CD14-positive monocyte (primary cell): ENCODE measurements at regions not wholly inside any gene's neighbourhood (a gene's known extent, or its start where the extent isn't known, plus 50 kb on each side); places are given as distances from the start of the nearest gene placed in this dataset.

Source experiments
- DNase-seq, 3 donors: peaks; one replicate each; pipeline ENCODE4 v3.0.0-alpha.2; 2011 to 2022
- H2AFZ ChIP-seq: 2 replicates; pipeline ENCODE4 v1.6.0; 2012; ENCODE audit warnings: mild to moderate bottlenecking, low read depth, low read length, inconsistent platforms; ENCODE audit not compliant: insufficient read depth, poor library complexity, severe bottlenecking
- H3K27ac ChIP-seq, 2 donors: 1 replicate in 1 of 2; 2 replicates in 1 of 2; pipeline ENCODE4 v1.5.1; 2012 to 2013; ENCODE audit warnings: low read length in 2 of 2, control low read depth in 1 of 2, inconsistent platforms in 1 of 2, low read depth in 1 of 2, mild to moderate bottlenecking in 1 of 2
- H3K27me3 ChIP-seq, 2 donors: one replicate each; pipeline versions ENCODE4 v1.6.0 to v1.6.1; 2011 to 2013; ENCODE audit warnings: low read length in 2 of 2; ENCODE audit not compliant: control insufficient read depth in 2 of 2, insufficient read depth in 2 of 2
- H3K36me3 ChIP-seq, 2 donors: replicated peaks in 1 of 2; 1 replicate in 1 of 2; 2 replicates in 1 of 2; pipeline versions ENCODE4 v1.5.1 to v1.6.1; 2012 to 2013; ENCODE audit warnings: low read length in 2 of 2, control low read depth in 1 of 2, inconsistent platforms in 1 of 2, mild to moderate bottlenecking in 1 of 2; ENCODE audit not compliant: insufficient read depth in 2 of 2, control insufficient read depth in 1 of 2
- H3K4me1 ChIP-seq, 2 donors: 1 replicate in 1 of 2; 2 replicates in 1 of 2; pipeline versions ENCODE4 v1.5.1 to v1.6.1; 2012 to 2013; ENCODE audit warnings: low read length in 2 of 2, control low read depth in 1 of 2, inconsistent platforms in 1 of 2, mild to moderate bottlenecking in 1 of 2, moderate library complexity in 1 of 2; ENCODE audit not compliant: insufficient read depth in 2 of 2, control insufficient read depth in 1 of 2
- H3K4me2 ChIP-seq: replicated peaks from 2 replicates; pipeline ENCODE3; 2012; ENCODE audit warnings: low read length, moderate library complexity, mild to moderate bottlenecking; ENCODE audit not compliant: poor library complexity, severe bottlenecking; ENCODE audit errors: extremely low read depth
- H3K4me3 ChIP-seq, 3 experiments: fragments of 200-600 bp in 1 of 3; sonication (generic) in 1 of 3; replicated peaks in 1 of 3; 1 replicate in 2 of 3; 2 replicates in 1 of 3; pipeline ENCODE4 v1.5.1; 2011 to 2013; ENCODE audit warnings: low read length in 3 of 3, mild to moderate bottlenecking in 3 of 3, control low read depth in 2 of 3, low read depth in 2 of 3, inconsistent platforms in 1 of 3, moderate library complexity in 1 of 3
- H3K79me2 ChIP-seq: 2 replicates; pipeline ENCODE4 v1.6.0; 2012; ENCODE audit warnings: mild to moderate bottlenecking, control low read depth, inconsistent platforms, low read length, moderate library complexity; ENCODE audit not compliant: insufficient read depth
- H3K9ac ChIP-seq: 2 replicates; pipeline ENCODE4 v1.6.0; 2017; ENCODE audit warnings: low read length, mild to moderate bottlenecking; ENCODE audit not compliant: insufficient read depth, poor library complexity, severe bottlenecking
- H3K9me3 ChIP-seq, 2 donors: replicated peaks in 1 of 2; 1 replicate in 1 of 2; 2 replicates in 1 of 2; pipeline versions ENCODE4 v1.5.1 to v1.6.1; 2012 to 2013; ENCODE audit warnings: low read length in 2 of 2, control low read depth in 1 of 2; ENCODE audit not compliant: control insufficient read depth in 1 of 2, insufficient read depth in 1 of 2
- H4K20me1 ChIP-seq: 2 replicates; pipeline ENCODE4 v1.6.0; 2012; ENCODE audit warnings: mild to moderate bottlenecking, low read length, control low read depth, moderate library complexity; ENCODE audit not compliant: insufficient read depth
- H3K27ac Mint-ChIP-seq, 7 donors: one replicate each; pipeline ENCODE4 v1.8.0; 2020; ENCODE audit warnings: mild to moderate bottlenecking in 7 of 7, mixed read lengths in 7 of 7, moderate library complexity in 6 of 7, inconsistent platforms in 2 of 7
- H3K27me3 Mint-ChIP-seq, 3 donors: one replicate each; pipeline ENCODE4 v1.8.0; 2021 to 2022; ENCODE audit warnings: low read depth in 3 of 3, mild to moderate bottlenecking in 3 of 3, mixed read lengths in 3 of 3, moderate library complexity in 3 of 3, inconsistent platforms in 1 of 3
- H3K36me3 Mint-ChIP-seq, 2 donors: one replicate each; pipeline ENCODE4 v1.8.0; 2020; ENCODE audit warnings: mixed read lengths in 2 of 2, inconsistent platforms in 1 of 2, mild to moderate bottlenecking in 1 of 2
- H3K4me1 Mint-ChIP-seq: one replicate; pipeline ENCODE4 v1.8.0; 2020; ENCODE audit warnings: mild to moderate bottlenecking, mixed read lengths
- H3K4me3 Mint-ChIP-seq, 2 donors: one replicate each; pipeline ENCODE4 v1.8.0; 2020; ENCODE audit warnings: mild to moderate bottlenecking in 2 of 2, mixed read lengths in 2 of 2, moderate library complexity in 1 of 2
- H3K9me3 Mint-ChIP-seq, 7 donors: one replicate each; pipeline ENCODE4 v1.8.0; 2020 to 2022; ENCODE audit warnings: mixed read lengths in 7 of 7, mild to moderate bottlenecking in 6 of 7, moderate library complexity in 6 of 7, inconsistent platforms in 2 of 7
- CTCF ChIP-seq: fragments of 200-600 bp; IDR thresholded peaks from one replicate; pipeline ENCODE4 v1.8.0; 2022; ENCODE audit warnings: antibody characterized with exemption, mild to moderate bottlenecking
- WGBS: methylation state at CpG from one replicate; pipeline ENCODE4 v1.1.5; 2013; ENCODE audit warnings: missing lambda C conversion rate; ENCODE audit not compliant: insufficient coverage; 5-methylcytosine and 5-hydroxymethylcytosine counted together
- intact Hi-C, 2 donors: fragments of 100-400 bp; cut with micrococcal nuclease; formaldehyde crosslinking; loops; one replicate each; pipeline versions ENCODE4 v1.15.0 to v1.15.1; 2023

- no peak overlapping the region for H3K27ac Mint-ChIP-seq
- intact Hi-C loops, result no loop called here
- H2AFZ ChIP-seq, result no peak overlapping the region
- no peak overlapping the region for H3K4me2 ChIP-seq
- no peak for TF ChIP-seq CTCF
- no peaks in the 10 kb centered on the region for H3K4me1 Mint-ChIP-seq
- no peaks in the 10 kb centered on the region for H4K20me1 ChIP-seq
- H3K36me3 ChIP-seq, result no peaks in the 10 kb centered on the region
- H3K9me3 Mint-ChIP-seq, result peaks cover 0 to 4% (median 0%) of the 10 kb centered on the region in 7 donors
- H3K4me3 ChIP-seq, result no peak overlapping the region
- WGBS, result no CpG with 5 or more reads among the region's 2 CpGs
- no peaks in the 10 kb centered on the region for H3K27me3 ChIP-seq
- no peaks in the 10 kb centered on the region for H3K4me1 ChIP-seq
- no peaks in the 10 kb centered on the region for H3K79me2 ChIP-seq
- no peaks in the 10 kb centered on the region for H3K9me3 ChIP-seq
- H3K27ac ChIP-seq, result no peak overlapping the region
- no peak overlapping the region for H3K4me3 Mint-ChIP-seq
- H3K36me3 Mint-ChIP-seq, result no peaks in the 10 kb centered on the region
- DNase-seq, result no peak
- H3K27me3 Mint-ChIP-seq, result no peaks in the 10 kb centered on the region
- H3K9ac ChIP-seq, result no peak overlapping the region
Observed at GRCh38 chr11:81687057-81687456, 1046.6 kb downstream of the FAM181B start.

GRCh38 chr11:81674211-81674610, 1059.5 kb downstream of the FAM181B start:
- WGBS, result 94% methylated on average over 3 of the region's 3 CpGs
- Histone ChIP-seq H4K20me1 (no peaks in the 10 kb centered on the region), H3K79me2 (no peaks in the 10 kb centered on the region), H3K36me3 (no peaks in the 10 kb centered on the region), H2AFZ (no peak overlapping the region), H3K4me2 (no peak overlapping the region), H3K9ac (no peak overlapping the region), H3K9me3 (no peaks in the 10 kb centered on the region), H3K4me3 (no peak overlapping the region), H3K4me1 (no peaks in the 10 kb centered on the region), H3K27ac (no peak overlapping the region), H3K27me3 (no peaks in the 10 kb centered on the region)
- no peak for DNase-seq
- H3K36me3 Mint-ChIP-seq, result no peaks in the 10 kb centered on the region
- intact Hi-C loops, result no loop called here
- peaks cover 0 to 1% (median 0%) of the 10 kb centered on the region in 3 donors for H3K27me3 Mint-ChIP-seq
- peaks cover 0 to 2% (median 0%) of the 10 kb centered on the region in 7 donors for H3K9me3 Mint-ChIP-seq
- no peak for TF ChIP-seq CTCF
- no peak overlapping the region for H3K4me3 Mint-ChIP-seq
- H3K4me1 Mint-ChIP-seq, result no peaks in the 10 kb centered on the region
- no peak overlapping the region for H3K27ac Mint-ChIP-seq
